Endothelial cell (in vitro differentiated cells): ENCODE measurements at regions not wholly inside any gene's neighbourhood (a gene's known extent, or its start where the extent isn't known, plus 50 kb on each side); places are given as distances from the start of the nearest gene placed in this dataset.

ENCODE experiments used
- DNase-seq: peaks from one replicate; pipeline ENCODE4 v3.0.0; 2021; ENCODE audit warnings: low spot score
- H3K27ac Mint-ChIP-seq: one replicate; pipeline ENCODE4 v1.8.0; 2021; ENCODE audit warnings: mixed read lengths, inconsistent platforms; ENCODE audit not compliant: unreplicated experiment
- H3K27me3 Mint-ChIP-seq: one replicate; pipeline ENCODE4 v1.8.0; 2021; ENCODE audit warnings: mild to moderate bottlenecking, moderate library complexity, mixed read lengths, inconsistent platforms; ENCODE audit not compliant: unreplicated experiment
- H3K36me3 Mint-ChIP-seq: one replicate; pipeline ENCODE4 v1.8.0; 2021; ENCODE audit warnings: mild to moderate bottlenecking, low read depth, mixed read lengths, inconsistent platforms; ENCODE audit not compliant: unreplicated experiment
- H3K4me1 Mint-ChIP-seq: one replicate; pipeline ENCODE4 v1.8.0; 2021; ENCODE audit warnings: mild to moderate bottlenecking, mixed read lengths, inconsistent platforms; ENCODE audit not compliant: unreplicated experiment
- H3K4me3 Mint-ChIP-seq: one replicate; pipeline ENCODE4 v1.8.0; 2021; ENCODE audit warnings: mild to moderate bottlenecking, mixed read lengths, inconsistent platforms; ENCODE audit not compliant: unreplicated experiment
- H3K9me3 Mint-ChIP-seq: one replicate; pipeline ENCODE4 v1.8.0; 2021; ENCODE audit warnings: mixed read lengths, inconsistent platforms; ENCODE audit not compliant: unreplicated experiment
- CTCF ChIP-seq: fragments of 200-600 bp; sonication (generic); IDR thresholded peaks from one replicate; pipeline ENCODE4 v1.5.0; 2021; ENCODE audit warnings: antibody characterized with exemption; ENCODE audit not compliant: unreplicated experiment

DNA sequence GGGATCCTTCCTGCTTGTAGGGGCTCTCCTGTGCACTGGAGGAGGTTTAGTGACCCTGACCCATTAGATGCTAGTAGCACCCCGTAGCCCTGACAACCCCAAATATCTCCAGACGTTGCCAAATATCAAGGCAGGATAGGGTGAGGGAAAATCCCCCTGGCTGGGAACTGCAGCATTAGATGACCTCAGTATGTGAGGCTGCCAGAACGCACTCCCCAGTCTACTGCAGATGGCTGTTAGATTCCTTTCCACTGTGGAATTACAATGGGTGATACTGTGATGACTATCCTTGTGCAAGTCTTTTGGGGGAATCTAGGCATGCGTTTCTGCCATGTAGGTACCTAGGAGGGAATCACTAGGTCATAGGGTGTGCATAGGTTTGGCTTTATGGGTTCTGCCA lies 226.3 kb upstream of the KCNG1 start:
- H3K36me3 Mint-ChIP-seq: no peaks in the 10 kb centered on the region
- no peak for DNase-seq
- H3K27me3 Mint-ChIP-seq: peaks cover 6% of the 10 kb centered on the region
- H3K27ac Mint-ChIP-seq: no peak overlapping the region
- H3K9me3 Mint-ChIP-seq: peaks cover 4% of the 10 kb centered on the region
- no peak overlapping the region for H3K4me3 Mint-ChIP-seq
- no peak for TF ChIP-seq CTCF
- H3K4me1 Mint-ChIP-seq: no peaks in the 10 kb centered on the region

- H3K4me3 Mint-ChIP-seq: no peak overlapping the region
- no peak for DNase-seq
- H3K27ac Mint-ChIP-seq: no peak overlapping the region
Observed at GRCh38 chr20:51244466-51244865, 221.6 kb upstream of the KCNG1 start.

DNA sequence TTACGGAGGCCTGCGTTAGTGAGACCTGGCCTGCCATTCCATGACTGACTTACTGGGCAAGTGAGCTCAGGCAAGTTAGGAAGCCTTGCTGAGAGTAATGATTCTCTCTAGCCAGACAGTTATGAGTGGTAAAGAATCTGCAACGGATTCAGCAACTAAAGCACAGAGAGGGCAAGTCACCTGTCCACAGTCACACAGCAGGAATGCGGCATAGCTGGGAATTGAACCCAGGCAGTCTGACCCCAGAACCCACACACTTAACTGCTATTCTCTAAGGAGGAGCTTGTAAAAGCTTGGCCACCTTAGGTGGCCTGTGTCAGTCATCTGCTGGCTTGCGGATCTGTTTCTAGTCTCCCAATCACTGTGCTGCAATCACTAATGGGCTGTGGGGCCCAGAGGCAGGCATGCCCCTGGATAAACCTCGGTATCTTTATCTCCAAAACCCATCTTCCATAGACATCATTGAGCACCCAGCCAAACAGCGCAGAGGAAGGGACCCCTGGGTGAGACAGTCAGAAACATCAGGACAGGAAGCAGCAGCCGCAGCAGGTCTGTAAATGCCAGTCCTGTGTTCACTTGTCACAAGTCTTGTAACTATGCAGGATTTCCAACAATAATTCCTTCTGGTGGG lies 215.9 kb upstream of the KCNG1 start:
- no peaks in the 10 kb centered on the region for H3K36me3 Mint-ChIP-seq
- H3K27ac Mint-ChIP-seq: no peak overlapping the region
- no peak for DNase-seq
- no peaks in the 10 kb centered on the region for H3K4me1 Mint-ChIP-seq
- no peak for TF ChIP-seq CTCF
- H3K27me3 Mint-ChIP-seq: no peaks in the 10 kb centered on the region
- no peak overlapping the region for H3K4me3 Mint-ChIP-seq
- no peaks in the 10 kb centered on the region for H3K9me3 Mint-ChIP-seq

More at GRCh38 chr20:51244466-51244865, 221.6 kb upstream of the KCNG1 start:
- Mint-ChIP-seq H3K4me1 (no peaks in the 10 kb centered on the region), H3K36me3 (no peaks in the 10 kb centered on the region), H3K9me3 (no peaks in the 10 kb centered on the region), H3K27me3 (peaks cover 1% of the 10 kb centered on the region)
- TF ChIP-seq CTCF: no peak

DNA sequence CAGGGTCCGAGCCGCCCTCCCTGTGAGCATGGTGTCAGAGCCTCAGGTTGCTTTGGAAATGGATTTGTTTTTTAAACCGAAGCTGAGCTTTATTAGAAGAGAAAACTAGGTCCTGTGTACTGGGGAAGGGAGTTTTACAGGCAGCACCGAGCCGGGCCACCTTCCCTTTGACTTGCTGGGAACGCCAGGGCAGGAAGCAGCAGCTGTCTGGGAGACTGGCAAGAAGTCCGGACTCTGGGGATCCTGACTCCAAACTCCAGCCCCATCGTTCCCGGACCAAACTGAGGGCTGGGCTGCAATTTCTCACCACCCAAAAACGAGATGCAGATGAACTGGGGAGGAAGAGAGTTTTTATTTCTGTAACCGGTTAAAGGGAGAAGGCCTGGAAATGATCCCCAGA lies 214.9 kb upstream of the KCNG1 start:
- Mint-ChIP-seq H3K27ac (no peak overlapping the region), H3K9me3 (no peaks in the 10 kb centered on the region), H3K4me3 (no peak overlapping the region), H3K36me3 (no peaks in the 10 kb centered on the region), H3K27me3 (no peaks in the 10 kb centered on the region), H3K4me1 (no peaks in the 10 kb centered on the region)
- TF ChIP-seq CTCF: no peak
- DNase-seq: no peak

DNA sequence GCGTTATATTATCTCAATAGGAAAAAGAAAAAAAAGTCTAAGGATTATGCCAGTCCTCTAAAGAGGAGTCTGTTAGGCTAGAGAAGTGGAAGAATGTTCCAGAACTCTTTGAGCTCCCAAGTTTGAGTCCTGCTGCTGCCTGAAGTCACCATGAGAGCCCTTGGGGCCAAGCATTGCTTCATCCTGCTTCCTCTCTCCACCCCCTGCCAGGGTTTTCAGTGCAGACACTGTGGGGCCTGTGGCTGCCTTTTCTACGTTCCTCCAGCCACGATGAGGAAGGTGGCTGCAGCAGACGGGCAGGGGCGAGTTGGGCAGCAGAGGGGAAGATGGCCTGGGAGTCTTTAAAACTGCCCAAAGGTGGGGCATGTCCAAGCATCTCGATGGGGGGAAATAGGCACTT lies 214.4 kb upstream of the KCNG1 start:
- H3K4me3 Mint-ChIP-seq: no peak overlapping the region
- TF ChIP-seq CTCF: no peak
- H3K9me3 Mint-ChIP-seq: no peaks in the 10 kb centered on the region
- no peak for DNase-seq
- no peaks in the 10 kb centered on the region for H3K27me3 Mint-ChIP-seq
- H3K36me3 Mint-ChIP-seq: no peaks in the 10 kb centered on the region
- H3K27ac Mint-ChIP-seq: no peak overlapping the region
- H3K4me1 Mint-ChIP-seq: no peaks in the 10 kb centered on the region
